OCI-LY1 (cell line): ENCODE measurements at regions not wholly inside any gene's neighbourhood (a gene's known extent, or its start where the extent isn't known, plus 50 kb on each side); places are given as distances from the start of the nearest gene placed in this dataset.

Source experiments
- H2AFZ ChIP-seq: fragments of 200-600 bp; sonication (generic), shearing (Covaris generic); 2 replicates; pipeline ENCODE4 v1.6.0; 2014; ENCODE audit warnings: antibody characterized with exemption, mild to moderate bottlenecking, low read length
- H3F3A ChIP-seq: fragments of 200-600 bp; sonication (generic), shearing (Covaris generic); 2 replicates; pipeline ENCODE4 v1.6.0; 2014; ENCODE audit warnings: mild to moderate bottlenecking, antibody characterized with exemption, low read length, moderate library complexity; ENCODE audit not compliant: insufficient read depth
- H3K27ac ChIP-seq: fragments of 200-600 bp; sonication (generic); 2 replicates; pipeline ENCODE4 v1.5.1; 2014; ENCODE audit warnings: low read length, mixed run types, mild to moderate bottlenecking, low read depth; ENCODE audit not compliant: poor library complexity, severe bottlenecking
- H3K27me3 ChIP-seq: fragments of 200-600 bp; sonication (generic); 2 replicates; pipeline ENCODE4 v1.6.0; 2014; ENCODE audit warnings: antibody characterized with exemption, mild to moderate bottlenecking, low read length, moderate library complexity; ENCODE audit not compliant: insufficient read depth
- H3K36me3 ChIP-seq: fragments of 200-600 bp; sonication (generic); 2 replicates; pipeline ENCODE4 v1.6.1; 2014; ENCODE audit warnings: mild to moderate bottlenecking, antibody characterized with exemption, low read length, moderate library complexity, mixed read lengths; ENCODE audit not compliant: insufficient read depth
- H3K4me1 ChIP-seq: fragments of 200-600 bp; sonication (generic); 2 replicates; pipeline ENCODE4 v1.5.1; 2014; ENCODE audit warnings: mild to moderate bottlenecking, low read length, moderate library complexity; ENCODE audit not compliant: insufficient read depth, severe bottlenecking
- H3K4me2 ChIP-seq: fragments of 200-600 bp; sonication (generic), shearing (Covaris generic); 2 replicates; pipeline ENCODE4 v1.6.1; 2014; ENCODE audit warnings: low read length
- H3K4me3 ChIP-seq: fragments of 200-600 bp; sonication (generic); 2 replicates; pipeline ENCODE4 v1.5.1; 2014; ENCODE audit warnings: low read length, low read depth, mild to moderate bottlenecking, mixed read lengths; ENCODE audit not compliant: poor library complexity, severe bottlenecking
- H3K79me2 ChIP-seq: fragments of 200-600 bp; shearing (Covaris generic); 2 replicates; pipeline ENCODE4 v1.6.1; 2016; ENCODE audit warnings: mixed run types, low read length, mixed read lengths; ENCODE audit not compliant: insufficient read depth
- H3K9ac ChIP-seq: fragments of 200-600 bp; sonication (generic), shearing (Covaris generic); 2 replicates; pipeline ENCODE4 v1.6.1; 2014; ENCODE audit warnings: mild to moderate bottlenecking, low read length, mixed read lengths
- H3K9me2 ChIP-seq: fragments of 200-600 bp; sonication (generic), shearing (Covaris generic); 2 replicates; pipeline ENCODE4 v1.6.1; 2014; ENCODE audit warnings: low read depth, mild to moderate bottlenecking, low read length, mixed read lengths
- H3K9me3 ChIP-seq: fragments of 200-600 bp; shearing (Covaris generic); 2 replicates; pipeline ENCODE4 v1.6.1; 2014; ENCODE audit warnings: low read length, mixed read lengths
- H4K20me1 ChIP-seq: fragments of 200-600 bp; sonication (generic), shearing (Covaris generic); 2 replicates; pipeline ENCODE4 v1.6.0; 2016; ENCODE audit warnings: mild to moderate bottlenecking, low read length; ENCODE audit not compliant: insufficient read depth
- CTCF ChIP-seq: fragments of 200-600 bp; sonication (generic), shearing (Covaris generic); IDR thresholded peaks from 2 replicates; pipeline ENCODE4 v1.5.1; 2017; ENCODE audit warnings: mild to moderate bottlenecking, antibody characterized with exemption, low read length, moderate library complexity, mixed read lengths
- EZH2 ChIP-seq: fragments of 200-600 bp; sonication (generic), shearing (Covaris generic); IDR thresholded peaks from 2 replicates; pipeline ENCODE4 v1.8.0; 2017; ENCODE audit warnings: borderline replicate concordance, mixed run types, mild to moderate bottlenecking, antibody characterized with exemption, low read length, moderate library complexity, mixed read lengths

- no peak overlapping the region for H3K27ac ChIP-seq
Measured at GRCh38 chr3:99315896-99316295, 322.5 kb upstream of the COL8A1 start.

GRCh38 chr3:99313485-99313884 lies 324.9 kb upstream of the COL8A1 start:
- Histone ChIP-seq H3K9me2 (no peaks in the 10 kb centered on the region), H3K4me2 (no peak overlapping the region), H3K4me3 (no peak overlapping the region), H3K9ac (no peak overlapping the region), H3K27me3 (no peaks in the 10 kb centered on the region), H3F3A (no peaks in the 10 kb centered on the region), H3K4me1 (no peaks in the 10 kb centered on the region), H3K9me3 (no peaks in the 10 kb centered on the region), H3K36me3 (no peaks in the 10 kb centered on the region), H4K20me1 (no peaks in the 10 kb centered on the region), H2AFZ (no peak overlapping the region), H3K79me2 (no peaks in the 10 kb centered on the region), H3K27ac (no peak overlapping the region)
- no peak for TF ChIP-seq CTCF
- TF ChIP-seq EZH2 = no peak

More at GRCh38 chr3:99315896-99316295, 322.5 kb upstream of the COL8A1 start:
- H2AFZ ChIP-seq = no peak overlapping the region
- H3K4me3 ChIP-seq = no peak overlapping the region
- no peaks in the 10 kb centered on the region for H3K27me3 ChIP-seq
- H3K9me3 ChIP-seq = no peaks in the 10 kb centered on the region
- H3K36me3 ChIP-seq = no peaks in the 10 kb centered on the region
- H4K20me1 ChIP-seq = no peaks in the 10 kb centered on the region
- no peak overlapping the region for H3K9ac ChIP-seq
- H3K79me2 ChIP-seq = no peaks in the 10 kb centered on the region
- no peaks in the 10 kb centered on the region for H3K4me1 ChIP-seq
- H3K9me2 ChIP-seq = no peaks in the 10 kb centered on the region
- TF ChIP-seq CTCF (no peak), EZH2 (no peak)
- H3F3A ChIP-seq = no peaks in the 10 kb centered on the region
- H3K4me2 ChIP-seq = no peak overlapping the region

- H3K36me3 ChIP-seq = no peaks in the 10 kb centered on the region
- no peaks in the 10 kb centered on the region for H3K27me3 ChIP-seq
- no peaks in the 10 kb centered on the region for H4K20me1 ChIP-seq
- TF ChIP-seq CTCF (no peak), EZH2 (no peak)
- no peak overlapping the region for H2AFZ ChIP-seq
- H3K27ac ChIP-seq = no peak overlapping the region
- no peaks in the 10 kb centered on the region for H3F3A ChIP-seq
- H3K9ac ChIP-seq = no peak overlapping the region
- H3K79me2 ChIP-seq = no peaks in the 10 kb centered on the region
- H3K4me1 ChIP-seq = peaks cover 10% of the 10 kb centered on the region
- H3K4me2 ChIP-seq = no peak overlapping the region
- no peak overlapping the region for H3K4me3 ChIP-seq
- no peaks in the 10 kb centered on the region; the same call in 1 of the 2 replicates for H3K9me3 ChIP-seq
- H3K9me2 ChIP-seq = no peaks in the 10 kb centered on the region
Measured at GRCh38 chr3:99298661-99299060, 339.7 kb upstream of the COL8A1 start.
